Lower leg skin (tissue), 4 donors: ENCODE measurements at regions not wholly inside any gene's neighbourhood (a gene's known extent, or its start where the extent isn't known, plus 50 kb on each side); places are given as distances from the start of the nearest gene placed in this dataset.

Source experiments
- DNase-seq, 2 donors: peaks; one replicate each; pipeline ENCODE4 v3.0.0-alpha.2; 2019; ENCODE audit warnings: low spot score in 2 of 2
- H3K4me3 ChIP-seq: fragments of 200-600 bp; sonication (generic); 2 replicates; pipeline ENCODE4 v1.5.1; 2017; ENCODE audit warnings: mild to moderate bottlenecking, low read depth; ENCODE audit not compliant: poor library complexity, severe bottlenecking
- POLR2A ChIP-seq, 2 donors: fragments of 450-650 bp; IDR thresholded peaks; one replicate each; pipeline ENCODE4 v1.6.1; 2016 to 2017; ENCODE audit warnings: antibody characterized with exemption in 2 of 2, mild to moderate bottlenecking in 1 of 2, moderate library complexity in 1 of 2
- WGBS, 2 donors: methylation state at CpG; one replicate each; pipeline ENCODE4 v1.1.5; 2018; 5-methylcytosine and 5-hydroxymethylcytosine counted together
- intact Hi-C: fragments of 100-400 bp; cut with DNase I; formaldehyde crosslinking; loops from one replicate; pipeline ENCODE4 v1.15.0; 2023; ENCODE audit warnings: low total_unique reads
- TF ChIP-seq, protein P1 (sequence below), 3 donors: fragments of 450-650 bp; IDR thresholded peaks; one replicate each; pipeline ENCODE4 v1.5.1; 2016; ENCODE audit warnings: antibody characterized with exemption in 3 of 3, mild to moderate bottlenecking in 3 of 3, moderate library complexity in 2 of 3

- no peak for TF ChIP-seq POLR2A (IDR thresholded peaks at IDR 0.05)
- TF ChIP-seq, protein P1, sequence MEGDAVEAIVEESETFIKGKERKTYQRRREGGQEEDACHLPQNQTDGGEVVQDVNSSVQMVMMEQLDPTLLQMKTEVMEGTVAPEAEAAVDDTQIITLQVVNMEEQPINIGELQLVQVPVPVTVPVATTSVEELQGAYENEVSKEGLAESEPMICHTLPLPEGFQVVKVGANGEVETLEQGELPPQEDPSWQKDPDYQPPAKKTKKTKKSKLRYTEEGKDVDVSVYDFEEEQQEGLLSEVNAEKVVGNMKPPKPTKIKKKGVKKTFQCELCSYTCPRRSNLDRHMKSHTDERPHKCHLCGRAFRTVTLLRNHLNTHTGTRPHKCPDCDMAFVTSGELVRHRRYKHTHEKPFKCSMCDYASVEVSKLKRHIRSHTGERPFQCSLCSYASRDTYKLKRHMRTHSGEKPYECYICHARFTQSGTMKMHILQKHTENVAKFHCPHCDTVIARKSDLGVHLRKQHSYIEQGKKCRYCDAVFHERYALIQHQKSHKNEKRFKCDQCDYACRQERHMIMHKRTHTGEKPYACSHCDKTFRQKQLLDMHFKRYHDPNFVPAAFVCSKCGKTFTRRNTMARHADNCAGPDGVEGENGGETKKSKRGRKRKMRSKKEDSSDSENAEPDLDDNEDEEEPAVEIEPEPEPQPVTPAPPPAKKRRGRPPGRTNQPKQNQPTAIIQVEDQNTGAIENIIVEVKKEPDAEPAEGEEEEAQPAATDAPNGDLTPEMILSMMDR (IDR thresholded peaks at IDR 0.05): no peak
- intact Hi-C loops: no loop called here
Observed at GRCh38 chr4:170234800-170235199, 145.0 kb upstream of the AADAT start.

DNA sequence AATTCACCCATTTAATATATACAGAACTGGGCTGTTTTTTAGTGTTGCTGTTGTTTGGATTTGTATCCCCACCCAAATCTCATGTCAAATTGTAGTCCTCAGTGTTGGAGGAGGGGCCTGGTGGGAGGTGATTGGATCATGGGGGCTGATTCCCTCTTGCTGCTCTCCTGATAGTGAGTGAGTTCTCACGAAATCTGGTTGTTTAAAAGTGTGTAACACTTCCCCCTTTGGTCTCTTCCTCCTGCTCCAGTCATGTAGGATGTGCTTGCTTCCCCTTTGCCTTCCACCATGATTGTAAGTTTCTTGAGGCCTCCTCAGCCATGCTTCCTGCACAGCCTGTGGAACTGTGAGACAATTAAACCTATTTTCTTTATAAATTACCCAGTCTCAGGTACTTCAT lies 141.6 kb upstream of the AADAT start:
- no peak for DNase-seq
- WGBS, 2 donors: 43 to 64% methylated on average over 1 of the region's 1 CpG
- TF ChIP-seq POLR2A (IDR thresholded peaks at IDR 0.05): no peak
- TF ChIP-seq, protein P1 (IDR thresholded peaks at IDR 0.05): no peak
- intact Hi-C loops: no loop called here
- H3K4me3 ChIP-seq: no peak overlapping the region

More at GRCh38 chr4:170234800-170235199, 145.0 kb upstream of the AADAT start:
- DNase-seq: no peak
- H3K4me3 ChIP-seq: no peak overlapping the region
- WGBS, 2 donors: 60 to 70% methylated on average over 3 of the region's 3 CpGs

- WGBS, 2 donors: 62 to 69% methylated on average over 5 of the region's 5 CpGs
- no peak for DNase-seq
- H3K4me3 ChIP-seq: no peak overlapping the region
- TF ChIP-seq, protein P1 (IDR thresholded peaks at IDR 0.05): no peak
- no peak for TF ChIP-seq POLR2A (IDR thresholded peaks at IDR 0.05)
- intact Hi-C loops: no loop called here
Observed at GRCh38 chr4:170230242-170230641, 140.5 kb upstream of the AADAT start.

GRCh38 chr4:170229006-170229405 lies 139.2 kb upstream of the AADAT start:
- 29 to 45% methylated on average over 1 of the region's 1 CpG for WGBS, 2 donors
- H3K4me3 ChIP-seq: no peak overlapping the region
- intact Hi-C loops: no loop called here
- DNase-seq: no peak
- TF ChIP-seq, protein P1 (IDR thresholded peaks at IDR 0.05): no peak
- no peak for TF ChIP-seq POLR2A (IDR thresholded peaks at IDR 0.05)

GRCh38 chr4:170227928-170228327 lies 138.2 kb upstream of the AADAT start:
- TF ChIP-seq POLR2A (IDR thresholded peaks at IDR 0.05): no peak
- TF ChIP-seq, protein P1 (IDR thresholded peaks at IDR 0.05): no peak
- intact Hi-C loops: no loop called here
- H3K4me3 ChIP-seq: no peak overlapping the region
- 93 to 96% methylated on average over 2 of the region's 2 CpGs for WGBS, 2 donors
- no peak for DNase-seq

- no peak for DNase-seq
- WGBS, 2 donors: 81 to 87% methylated on average over 2 of the region's 2 CpGs
- no peak overlapping the region for H3K4me3 ChIP-seq
Observed at GRCh38 chr4:170226288-170226687, 136.5 kb upstream of the AADAT start.

More at GRCh38 chr4:170226288-170226687, 136.5 kb upstream of the AADAT start:
- TF ChIP-seq, protein P1 (IDR thresholded peaks at IDR 0.05): no peak
- TF ChIP-seq POLR2A (IDR thresholded peaks at IDR 0.05): no peak
- intact Hi-C loops: no loop called here
